GM23338 (cell line): ENCODE measurements at regions not wholly inside any gene's neighbourhood (a gene's known extent, or its start where the extent isn't known, plus 50 kb on each side); places are given as distances from the start of the nearest gene placed in this dataset.

ENCODE experiments used
- ATAC-seq: fragments of 200-7000 bp; cut with Tn5 transposase; 3 replicates; pipeline ENCODE4 v1.9.1; 2020
- DNase-seq: peaks from one replicate; pipeline ENCODE4 v3.0.0-alpha.2; 2015; ENCODE audit warnings: low spot score
- H2AFZ ChIP-seq: fragments of 200-600 bp; sonication (generic); 2 replicates; pipeline ENCODE4 v1.8.0; 2016; ENCODE audit warnings: antibody characterized with exemption, mild to moderate bottlenecking, moderate library complexity
- H3F3A ChIP-seq: fragments of 200-600 bp; sonication (generic); replicated peaks from 2 replicates; pipeline ENCODE4 v1.8.0; 2017; ENCODE audit warnings: antibody characterized with exemption, mixed run types, low read depth
- H3K27ac ChIP-seq: fragments of 200-600 bp; sonication (generic); 2 replicates; pipeline ENCODE4 v1.6.1; 2016; ENCODE audit warnings: low read depth
- H3K27me3 ChIP-seq: fragments of 200-600 bp; sonication (generic); 2 replicates; pipeline ENCODE4 v1.8.0; 2016; ENCODE audit warnings: mild to moderate bottlenecking, mixed run types, moderate library complexity; ENCODE audit not compliant: insufficient read depth
- H3K36me3 ChIP-seq: fragments of 200-600 bp; sonication (generic); 2 replicates; pipeline ENCODE4 v1.8.0; 2016; ENCODE audit warnings: mild to moderate bottlenecking; ENCODE audit not compliant: insufficient read depth
- H3K4me1 ChIP-seq: fragments of 200-600 bp; sonication (generic); 2 replicates; pipeline ENCODE4 v1.8.0; 2016; ENCODE audit warnings: mild to moderate bottlenecking, moderate library complexity; ENCODE audit not compliant: insufficient read depth
- H3K4me2 ChIP-seq: fragments of 200-600 bp; sonication (generic); 2 replicates; pipeline ENCODE4 v1.7.1; 2017; ENCODE audit warnings: mixed run types
- H3K4me3 ChIP-seq: fragments of 200-600 bp; sonication (generic); 2 replicates; pipeline ENCODE4 v1.6.1; 2016; ENCODE audit warnings: mixed run types
- H3K79me2 ChIP-seq: fragments of 200-600 bp; sonication (generic); replicated peaks from 2 replicates; pipeline ENCODE4 v1.8.0; 2017; ENCODE audit warnings: mild to moderate bottlenecking; ENCODE audit not compliant: insufficient read depth
- H3K9me2 ChIP-seq: fragments of 200-600 bp; sonication (generic); 2 replicates; pipeline ENCODE4 v1.8.0; 2017; ENCODE audit not compliant: insufficient read depth
- H4K20me1 ChIP-seq: fragments of 200-600 bp; sonication (generic); replicated peaks from 2 replicates; pipeline ENCODE4 v1.8.0; 2017; ENCODE audit warnings: mild to moderate bottlenecking; ENCODE audit not compliant: insufficient read depth
- H3K27ac Mint-ChIP-seq: 2 replicates; pipeline ENCODE4 v1.8.0; 2020; ENCODE audit warnings: inconsistent platforms, mild to moderate bottlenecking, moderate library complexity, mixed read lengths
- H3K27me3 Mint-ChIP-seq: 3 replicates; pipeline ENCODE4 v1.8.0; 2022; ENCODE audit warnings: low read depth, mild to moderate bottlenecking, moderate library complexity, mixed read lengths, inconsistent platforms; ENCODE audit not compliant: insufficient read depth, poor library complexity
- H3K36me3 Mint-ChIP-seq: 3 replicates; pipeline ENCODE4 v1.8.0; 2021; ENCODE audit warnings: low read depth, mild to moderate bottlenecking, inconsistent platforms, moderate library complexity, mixed read lengths
- H3K4me1 Mint-ChIP-seq: 3 replicates; pipeline ENCODE4 v1.8.0; 2020; ENCODE audit warnings: mild to moderate bottlenecking, inconsistent platforms, mixed read lengths
- H3K4me3 Mint-ChIP-seq: 3 replicates; pipeline ENCODE4 v1.8.0; 2021; ENCODE audit warnings: moderate library complexity, mild to moderate bottlenecking, inconsistent platforms, mixed read lengths
- H3K9me3 Mint-ChIP-seq: 3 replicates; pipeline ENCODE4 v1.8.0; 2020; ENCODE audit warnings: moderate library complexity, mild to moderate bottlenecking, inconsistent platforms, mixed read lengths
- CREB1 ChIP-seq: fragments of 250-450 bp; sonication (Bioruptor Pico); IDR thresholded peaks from 2 replicates; pipeline ENCODE4 v1.5.0; 2020; ENCODE audit warnings: low read depth, mild to moderate bottlenecking, moderate library complexity
- CTCF ChIP-seq, 2 experiments: fragments of 200-600 bp in 1 of 2; sonication (generic) in 1 of 2; conservative IDR thresholded peaks; 2 replicates each; pipeline versions ENCODE4 v1.5.1 to v1.6.1; 2016 to 2017; ENCODE audit warnings: antibody characterized with exemption in 2 of 2, low read depth in 2 of 2, mild to moderate bottlenecking in 2 of 2, moderate library complexity in 1 of 2
- ETS1 ChIP-seq: IDR thresholded peaks from 2 replicates; pipeline ENCODE4 v1.6.1; 2016; ENCODE audit warnings: antibody characterized with exemption
- EZH2phosphoT487 ChIP-seq: fragments of 200-600 bp; sonication (generic); IDR thresholded peaks from one replicate; pipeline ENCODE4 v1.8.1; 2018; ENCODE audit warnings: antibody characterized with exemption; ENCODE audit not compliant: unreplicated experiment
- JUNB ChIP-seq: IDR thresholded peaks from one replicate; pipeline ENCODE4 v1.6.1; 2016; ENCODE audit warnings: antibody characterized with exemption; ENCODE audit not compliant: unreplicated experiment
- NANOG ChIP-seq: IDR thresholded peaks from 2 replicates; pipeline ENCODE4 v1.6.1; 2016; ENCODE audit warnings: antibody characterized with exemption, borderline replicate concordance
- POLR2AphosphoS5 ChIP-seq: IDR thresholded peaks from 2 replicates; pipeline ENCODE4 v1.6.1; 2016; ENCODE audit warnings: antibody characterized with exemption, low read depth
- STAT1 ChIP-seq: IDR thresholded peaks from one replicate; pipeline ENCODE4 v1.6.1; 2016; ENCODE audit warnings: antibody characterized with exemption; ENCODE audit not compliant: unreplicated experiment
- ZNF114 ChIP-seq: fragments of 250-450 bp; sonication (Bioruptor Pico); IDR thresholded peaks from 2 replicates; pipeline ENCODE4 v1.5.0; 2020; ENCODE audit warnings: mild to moderate bottlenecking, moderate library complexity
- ZNF462 ChIP-seq: fragments of 250-450 bp; sonication (Bioruptor Pico); IDR thresholded peaks from 2 replicates; pipeline ENCODE4 v1.5.0; 2020; ENCODE audit warnings: mild to moderate bottlenecking, moderate library complexity

GRCh38 chr5:152202321-152202720 lies 202.8 kb downstream of the NMUR2 start (continued):
- TF ChIP-seq ZNF462 (CRISPR knock-in tag) (no peak), POLR2AphosphoS5 (no peak), ETS1 (no peak), CREB1 (CRISPR knock-in tag) (no peak), ZNF114 (CRISPR knock-in tag) (no peak), NANOG (no peak)

GRCh38 chr5:152193391-152194107 lies 211.5 kb downstream of the NMUR2 start:
- no peak overlapping the region for H3K27ac ChIP-seq
- H3K9me3 Mint-ChIP-seq, result no peaks in the 10 kb centered on the region; the same call in 1 of the 3 replicates
- no peaks in the 10 kb centered on the region for H3K36me3 Mint-ChIP-seq
- H3K27ac Mint-ChIP-seq, result no peak overlapping the region
- no peak overlapping the region for H3K4me2 ChIP-seq
- no peaks in the 10 kb centered on the region for H3K79me2 ChIP-seq
- peaks cover 8% of the 10 kb centered on the region; the same call in 1 of the 2 replicates for H3K9me2 ChIP-seq
- no peak overlapping the region for H3K4me3 Mint-ChIP-seq
- H2AFZ ChIP-seq, result no peak overlapping the region
- ATAC-seq, result no peak
- H3F3A ChIP-seq, result no peaks in the 10 kb centered on the region
- no peak overlapping the region for H3K4me3 ChIP-seq
- no peaks in the 10 kb centered on the region for H3K4me1 ChIP-seq
- H3K27me3 Mint-ChIP-seq, result no peaks in the 10 kb centered on the region
- no peaks in the 10 kb centered on the region for H4K20me1 ChIP-seq
- no peaks in the 10 kb centered on the region for H3K4me1 Mint-ChIP-seq
- no peaks in the 10 kb centered on the region for H3K27me3 ChIP-seq
- H3K36me3 ChIP-seq, result no peaks in the 10 kb centered on the region
- DNase-seq, result no peak
- no peak for TF ChIP-seq CTCF (conservative IDR thresholded peaks at IDR 0.05; ENCODE audit: low read depth in 2 of 2)
- TF ChIP-seq JUNB, result no peak
- no peak for TF ChIP-seq NANOG
- no peak for TF ChIP-seq POLR2AphosphoS5
- TF ChIP-seq EZH2phosphoT487, result no peak
- no peak for TF ChIP-seq ZNF114 (CRISPR knock-in tag)
- no peak for TF ChIP-seq STAT1
